ENCODE measurements at regions not wholly inside any gene's neighbourhood (a gene's known extent, or its start where the extent isn't known, plus 50 kb on each side); places are given as distances from the start of the nearest gene placed in this dataset.

DNA sequence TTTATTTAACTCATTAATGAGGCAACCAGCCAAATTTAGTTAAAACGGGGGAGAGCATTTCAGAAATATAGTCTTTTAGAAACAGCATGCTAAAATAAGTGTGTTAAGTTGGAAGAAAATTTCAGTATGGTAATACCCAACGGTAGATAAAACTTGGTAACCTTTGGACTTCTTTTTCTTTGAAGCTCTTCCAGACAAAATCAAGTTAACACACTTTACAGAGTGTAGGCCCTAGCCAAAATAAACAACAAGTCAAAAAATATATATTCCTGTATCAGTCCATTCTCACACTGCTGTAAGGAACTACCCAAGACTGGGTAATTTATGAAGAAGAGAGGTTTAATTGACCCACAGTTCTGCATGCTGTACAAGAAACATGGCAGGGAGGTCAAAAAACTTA lies 279.6 kb downstream of the HIVEP2 start:
- TF ChIP-seq, protein P1, sequence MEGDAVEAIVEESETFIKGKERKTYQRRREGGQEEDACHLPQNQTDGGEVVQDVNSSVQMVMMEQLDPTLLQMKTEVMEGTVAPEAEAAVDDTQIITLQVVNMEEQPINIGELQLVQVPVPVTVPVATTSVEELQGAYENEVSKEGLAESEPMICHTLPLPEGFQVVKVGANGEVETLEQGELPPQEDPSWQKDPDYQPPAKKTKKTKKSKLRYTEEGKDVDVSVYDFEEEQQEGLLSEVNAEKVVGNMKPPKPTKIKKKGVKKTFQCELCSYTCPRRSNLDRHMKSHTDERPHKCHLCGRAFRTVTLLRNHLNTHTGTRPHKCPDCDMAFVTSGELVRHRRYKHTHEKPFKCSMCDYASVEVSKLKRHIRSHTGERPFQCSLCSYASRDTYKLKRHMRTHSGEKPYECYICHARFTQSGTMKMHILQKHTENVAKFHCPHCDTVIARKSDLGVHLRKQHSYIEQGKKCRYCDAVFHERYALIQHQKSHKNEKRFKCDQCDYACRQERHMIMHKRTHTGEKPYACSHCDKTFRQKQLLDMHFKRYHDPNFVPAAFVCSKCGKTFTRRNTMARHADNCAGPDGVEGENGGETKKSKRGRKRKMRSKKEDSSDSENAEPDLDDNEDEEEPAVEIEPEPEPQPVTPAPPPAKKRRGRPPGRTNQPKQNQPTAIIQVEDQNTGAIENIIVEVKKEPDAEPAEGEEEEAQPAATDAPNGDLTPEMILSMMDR (IDR thresholded peaks at IDR 0.05; ENCODE audit: insufficient read depth, low read length, poor library complexity, severe bottlenecking) = no peak
- no peaks in the 10 kb centered on the region for H3K27me3 ChIP-seq (replicated peaks; ENCODE audit: control insufficient read depth, insufficient read depth, low read length)
- no peak overlapping the region for H3K4me3 ChIP-seq (replicated peaks; ENCODE audit: low read depth, low read length)
- H3K36me3 ChIP-seq (ENCODE audit: control insufficient read depth, insufficient read depth, low read length) = no peaks in the 10 kb centered on the region
- no peak for DNase-seq (ENCODE audit: extremely low read depth, insufficient read length)

DNA sequence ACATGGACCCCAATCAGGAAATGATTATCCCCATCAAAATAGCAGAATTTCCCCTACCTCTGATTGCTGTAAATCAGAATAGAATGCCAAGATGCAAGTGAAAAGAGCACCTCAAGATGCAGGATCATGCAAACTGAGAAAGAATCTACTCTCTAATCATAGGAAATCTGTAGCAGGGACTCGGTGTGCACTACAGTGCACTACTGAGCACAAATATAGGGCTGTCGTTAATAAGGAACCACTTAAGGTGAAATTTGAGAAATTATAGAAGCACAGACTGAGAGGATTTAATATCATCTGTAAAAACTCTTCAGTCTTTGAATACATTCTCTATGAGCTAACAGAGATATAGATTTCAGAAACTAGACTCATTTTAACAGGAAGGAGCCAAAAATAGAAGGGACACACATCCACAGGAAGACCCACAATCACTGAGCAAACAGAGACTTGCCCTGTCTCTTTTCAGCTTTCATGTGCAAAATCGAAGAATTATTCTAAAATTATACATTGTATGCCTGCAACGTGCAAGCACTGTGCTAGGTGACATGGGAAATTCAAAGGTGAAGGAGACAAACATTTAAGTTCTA lies 278.3 kb downstream of the HIVEP2 start:
- TF ChIP-seq, protein P1 (IDR thresholded peaks at IDR 0.05; ENCODE audit: insufficient read depth, low read length, poor library complexity, severe bottlenecking) = no peak
- H3K4me3 ChIP-seq (replicated peaks; ENCODE audit: low read depth, low read length) = no peak overlapping the region
- no peaks in the 10 kb centered on the region for H3K36me3 ChIP-seq (ENCODE audit: control insufficient read depth, insufficient read depth, low read length)
- no peaks in the 10 kb centered on the region for H3K27me3 ChIP-seq (replicated peaks; ENCODE audit: control insufficient read depth, insufficient read depth, low read length)
- DNase-seq (ENCODE audit: extremely low read depth, insufficient read length) = no peak

DNA sequence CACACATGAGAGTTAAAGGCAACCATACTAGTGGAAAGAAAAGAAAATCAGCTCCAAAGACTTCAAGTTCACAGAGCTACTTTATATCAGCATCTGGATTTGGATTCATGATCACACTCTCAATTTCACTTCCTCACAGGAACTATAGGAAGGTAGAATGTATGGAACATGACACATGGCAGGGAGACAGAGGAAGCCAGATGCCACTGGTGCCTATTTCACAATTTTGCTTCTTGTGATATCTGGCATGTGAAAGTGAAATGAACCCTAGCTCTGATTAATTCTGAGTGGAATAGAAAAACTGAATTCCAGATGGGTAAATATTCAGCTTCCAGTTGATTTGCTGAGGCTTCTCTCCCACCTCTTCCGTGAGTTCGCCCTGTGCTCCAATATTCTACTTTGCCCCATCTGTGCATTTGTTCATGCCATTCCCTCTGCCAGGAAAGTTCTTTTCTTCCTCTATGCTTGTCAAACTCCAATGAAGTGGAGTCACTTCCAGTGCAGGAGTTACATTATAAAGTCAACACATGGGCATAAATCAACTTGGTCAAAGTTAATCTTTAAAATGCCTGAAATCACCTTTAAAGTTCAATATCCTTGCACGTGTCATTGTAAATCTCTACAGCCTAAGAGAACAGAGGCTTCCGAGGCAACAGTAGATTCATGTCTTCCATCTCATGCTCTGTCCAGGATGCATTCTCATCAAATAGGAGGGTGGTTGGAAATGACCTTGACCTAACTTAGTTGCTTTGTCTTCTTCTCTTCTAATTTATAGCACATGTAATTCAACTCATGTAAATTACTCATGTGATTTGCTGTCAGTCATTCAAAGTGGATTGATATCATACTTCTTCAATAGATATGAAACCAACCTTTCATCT lies 275.3 kb downstream of the HIVEP2 start:
- no peaks in the 10 kb centered on the region for H3K27me3 ChIP-seq (replicated peaks; ENCODE audit: control insufficient read depth, insufficient read depth, low read length)
- TF ChIP-seq, protein P1 (IDR thresholded peaks at IDR 0.05; ENCODE audit: insufficient read depth, low read length, poor library complexity, severe bottlenecking) = no peak
- H3K36me3 ChIP-seq (ENCODE audit: control insufficient read depth, insufficient read depth, low read length) = no peaks in the 10 kb centered on the region
- H3K4me3 ChIP-seq (replicated peaks; ENCODE audit: low read depth, low read length) = no peak overlapping the region
- no peak for DNase-seq (ENCODE audit: extremely low read depth, insufficient read length)

DNA sequence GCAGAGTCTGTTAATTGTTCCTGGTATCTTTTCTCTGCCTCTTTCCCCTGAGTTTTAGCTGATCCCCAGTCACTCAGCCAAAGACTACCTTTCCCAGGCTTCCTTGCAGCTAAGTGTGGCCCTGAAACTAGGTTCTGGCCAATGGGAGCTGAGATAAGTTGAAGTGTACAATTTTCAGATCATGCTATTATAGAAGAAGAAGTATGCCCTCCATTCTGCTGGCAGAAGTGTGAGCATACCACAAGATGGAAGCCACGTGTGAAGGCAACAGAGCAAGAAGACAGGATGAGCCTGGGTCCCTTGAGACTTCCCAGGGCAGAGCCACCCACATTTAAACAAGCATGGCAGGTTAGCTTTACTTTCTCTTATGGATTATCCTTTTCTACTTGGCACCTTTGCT lies 273.2 kb downstream of the HIVEP2 start:
- no peak overlapping the region for H3K4me3 ChIP-seq (replicated peaks; ENCODE audit: low read depth, low read length)
- H3K36me3 ChIP-seq (ENCODE audit: control insufficient read depth, insufficient read depth, low read length) = no peaks in the 10 kb centered on the region
- TF ChIP-seq, protein P1 (IDR thresholded peaks at IDR 0.05; ENCODE audit: insufficient read depth, low read length, poor library complexity, severe bottlenecking) = no peak
- DNase-seq (ENCODE audit: extremely low read depth, insufficient read length) = peak; percentile 26
- H3K27me3 ChIP-seq (replicated peaks; ENCODE audit: control insufficient read depth, insufficient read depth, low read length) = no peaks in the 10 kb centered on the region

DNA sequence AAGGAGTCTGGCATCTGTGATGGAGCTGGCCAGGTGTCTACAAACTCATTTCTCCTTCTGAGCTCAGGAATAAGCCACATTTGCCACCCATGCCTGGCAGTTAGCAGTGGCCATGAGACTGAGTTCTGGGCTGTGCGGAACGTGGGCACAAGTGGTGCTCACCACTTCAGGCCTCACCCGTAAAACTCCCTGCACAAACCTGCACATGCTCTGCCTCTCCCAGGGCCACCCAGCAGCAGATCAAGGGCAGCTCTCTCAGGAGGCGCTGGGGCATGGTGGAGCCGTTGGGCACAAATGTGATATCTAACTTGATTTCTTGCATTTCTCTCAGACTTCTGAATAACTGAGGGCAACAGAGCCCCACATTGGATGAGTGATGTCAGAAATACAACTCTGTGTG lies 269.5 kb downstream of the HIVEP2 start:
- H3K36me3 ChIP-seq (ENCODE audit: control insufficient read depth, insufficient read depth, low read length) = no peaks in the 10 kb centered on the region
- TF ChIP-seq, protein P1 (IDR thresholded peaks at IDR 0.05; ENCODE audit: insufficient read depth, low read length, poor library complexity, severe bottlenecking) = no peak
- DNase-seq (ENCODE audit: extremely low read depth, insufficient read length) = no peak
- H3K27me3 ChIP-seq (replicated peaks; ENCODE audit: control insufficient read depth, insufficient read depth, low read length) = no peaks in the 10 kb centered on the region
- no peak overlapping the region for H3K4me3 ChIP-seq (replicated peaks; ENCODE audit: low read depth, low read length)
